Duodenal mucosa (tissue), 2 donors: ENCODE measurements at regions not wholly inside any gene's neighbourhood (a gene's known extent, or its start where the extent isn't known, plus 50 kb on each side); places are given as distances from the start of the nearest gene placed in this dataset.

Experiments
- H3K27ac ChIP-seq: one replicate; pipeline ENCODE4 v1.7.0; 2013; ENCODE audit warnings: low read depth, low read length
- H3K27me3 ChIP-seq, 2 donors: one replicate each; pipeline ENCODE4 v1.7.0; 2013; ENCODE audit warnings: low read length in 2 of 2, control low read depth in 1 of 2; ENCODE audit not compliant: insufficient read depth in 2 of 2, control insufficient read depth in 1 of 2
- H3K36me3 ChIP-seq, 2 donors: one replicate each; pipeline ENCODE4 v1.7.0; 2013; ENCODE audit warnings: low read length in 2 of 2, control low read depth in 1 of 2; ENCODE audit not compliant: insufficient read depth in 2 of 2, control insufficient read depth in 1 of 2
- H3K4me1 ChIP-seq, 2 donors: one replicate each; pipeline ENCODE4 v1.7.0; 2013; ENCODE audit warnings: low read length in 2 of 2, control low read depth in 1 of 2; ENCODE audit not compliant: insufficient read depth in 2 of 2, control insufficient read depth in 1 of 2
- H3K4me3 ChIP-seq, 2 donors: one replicate each; pipeline ENCODE4 v1.7.0; 2013; ENCODE audit warnings: low read length in 2 of 2, low read depth in 1 of 2
- H3K9ac ChIP-seq, 2 donors: one replicate each; pipeline ENCODE4 v1.7.0; 2013; ENCODE audit warnings: low read length in 2 of 2, low read depth in 1 of 2
- H3K9me3 ChIP-seq, 2 donors: one replicate each; pipeline ENCODE4 v1.7.0; 2013; ENCODE audit warnings: low read length in 2 of 2, control low read depth in 1 of 2; ENCODE audit not compliant: control insufficient read depth in 1 of 2

DNA sequence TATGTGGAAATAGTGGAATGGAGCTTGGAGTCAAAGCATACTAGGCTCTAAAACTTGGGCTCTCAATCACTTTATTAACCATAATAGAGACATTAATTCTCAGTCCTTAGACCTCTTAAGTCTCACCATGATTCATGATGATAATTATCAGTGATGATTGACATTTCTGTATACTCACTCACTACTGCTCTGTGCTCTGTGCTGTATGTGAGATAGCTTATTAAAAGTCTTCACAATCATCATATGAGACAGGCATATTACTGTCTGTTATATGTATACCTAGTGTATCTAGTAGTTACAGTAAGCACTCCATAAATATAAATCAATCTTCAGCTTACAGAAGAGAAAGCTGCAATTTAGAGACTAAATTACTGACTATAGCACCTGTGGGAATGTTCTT, 236.0 kb upstream of the JAG1 start:
- H3K27ac ChIP-seq: no peak overlapping the region
- H3K36me3 ChIP-seq: no peaks in the 10 kb centered on the region
- no peaks in the 10 kb centered on the region for H3K4me1 ChIP-seq
- no peak overlapping the region for H3K4me3 ChIP-seq
- H3K9ac ChIP-seq: no peak overlapping the region
- H3K9me3 ChIP-seq: peaks cover 0 to 5% of the 10 kb centered on the region in 2 donors
- no peaks in the 10 kb centered on the region for H3K27me3 ChIP-seq

- no peaks in the 10 kb centered on the region for H3K27me3 ChIP-seq
- no peaks in the 10 kb centered on the region for H3K4me1 ChIP-seq
- H3K27ac ChIP-seq: no peak overlapping the region
- no peak overlapping the region for H3K4me3 ChIP-seq
- H3K9ac ChIP-seq: no peak overlapping the region
- no peaks in the 10 kb centered on the region for H3K36me3 ChIP-seq
- H3K9me3 ChIP-seq: peaks cover 0 to 5% of the 10 kb centered on the region in 2 donors
Observed at GRCh38 chr20:10910535-10911178, 236.9 kb upstream of the JAG1 start.

DNA sequence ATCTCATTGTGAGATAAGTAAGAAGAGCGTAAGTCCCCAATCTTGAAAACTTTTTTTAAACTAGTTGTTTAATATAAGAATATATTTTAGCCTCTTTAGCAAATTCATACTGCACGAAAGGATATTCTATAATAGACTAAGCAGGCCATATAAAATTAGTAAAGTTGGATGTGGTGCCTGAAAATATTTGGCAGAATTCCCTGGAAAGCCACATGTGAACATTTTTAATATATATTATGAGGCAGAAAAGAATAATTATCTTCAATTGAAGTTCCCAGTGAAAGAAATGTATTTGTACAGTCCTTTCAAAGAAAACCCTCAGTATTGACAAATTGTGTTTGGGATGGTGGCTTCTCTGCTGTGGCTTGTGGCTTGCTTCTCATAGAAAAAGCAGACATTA, 237.5 kb upstream of the JAG1 start:
- no peaks in the 10 kb centered on the region for H3K27me3 ChIP-seq
- no peak overlapping the region for H3K27ac ChIP-seq

DNA sequence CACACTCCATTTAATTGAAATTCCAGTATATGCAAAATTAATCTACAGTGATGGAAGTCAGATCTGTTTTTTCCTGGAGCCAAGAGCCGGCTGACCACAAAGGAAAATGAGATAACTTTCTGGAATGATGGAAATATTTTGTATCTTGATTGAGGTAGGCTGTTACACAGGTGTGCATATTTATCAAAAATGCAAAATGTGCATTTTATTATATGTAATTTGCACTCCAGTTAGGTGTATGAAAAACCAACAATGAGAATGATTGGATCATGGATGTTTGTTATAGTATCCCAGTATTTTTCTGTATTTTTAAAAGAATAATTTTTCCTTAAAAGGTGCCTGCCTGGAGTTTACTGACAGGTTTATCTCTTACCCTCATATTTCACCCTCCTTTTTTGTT, 242.0 kb upstream of the JAG1 start:
- H3K9me3 ChIP-seq: peaks cover 0 to 5% of the 10 kb centered on the region in 2 donors
- no peak overlapping the region for H3K27ac ChIP-seq
- H3K4me1 ChIP-seq: no peaks in the 10 kb centered on the region
- no peaks in the 10 kb centered on the region for H3K27me3 ChIP-seq
- no peaks in the 10 kb centered on the region for H3K36me3 ChIP-seq
- H3K9ac ChIP-seq: no peak overlapping the region
- H3K4me3 ChIP-seq: no peak overlapping the region

More for the DNA sequence above, 237.5 kb upstream of the JAG1 start:
- no peak overlapping the region for H3K9ac ChIP-seq
- H3K9me3 ChIP-seq: peaks cover 0 to 5% of the 10 kb centered on the region in 2 donors
- H3K4me1 ChIP-seq: no peaks in the 10 kb centered on the region
- no peaks in the 10 kb centered on the region for H3K36me3 ChIP-seq
- no peak overlapping the region for H3K4me3 ChIP-seq

DNA sequence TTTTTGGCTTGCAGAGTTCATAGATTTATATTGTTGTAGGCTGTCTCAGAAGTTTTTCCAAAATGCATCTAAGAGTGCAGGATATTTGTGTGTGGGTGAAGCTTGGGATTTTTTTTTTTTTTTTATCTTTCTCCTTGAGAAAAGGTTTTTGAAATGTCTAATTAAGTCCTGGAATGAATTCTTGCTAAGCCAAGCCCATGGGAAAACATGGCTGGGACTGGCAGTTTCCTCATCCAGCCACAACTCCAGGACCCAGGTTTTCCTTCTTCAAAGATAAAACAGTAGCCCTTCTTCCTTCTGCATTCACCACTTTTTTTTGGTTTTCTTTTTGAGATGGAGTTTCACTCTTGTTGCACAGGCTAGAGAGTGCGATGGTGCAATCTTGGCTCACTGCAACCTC, 242.5 kb upstream of the JAG1 start:
- H3K9ac ChIP-seq: no peak overlapping the region
- H3K4me3 ChIP-seq: no peak overlapping the region
- H3K27me3 ChIP-seq: no peaks in the 10 kb centered on the region
- H3K36me3 ChIP-seq: no peaks in the 10 kb centered on the region
- no peaks in the 10 kb centered on the region for H3K4me1 ChIP-seq
- peaks cover 0 to 5% of the 10 kb centered on the region in 2 donors for H3K9me3 ChIP-seq
- no peak overlapping the region for H3K27ac ChIP-seq

DNA sequence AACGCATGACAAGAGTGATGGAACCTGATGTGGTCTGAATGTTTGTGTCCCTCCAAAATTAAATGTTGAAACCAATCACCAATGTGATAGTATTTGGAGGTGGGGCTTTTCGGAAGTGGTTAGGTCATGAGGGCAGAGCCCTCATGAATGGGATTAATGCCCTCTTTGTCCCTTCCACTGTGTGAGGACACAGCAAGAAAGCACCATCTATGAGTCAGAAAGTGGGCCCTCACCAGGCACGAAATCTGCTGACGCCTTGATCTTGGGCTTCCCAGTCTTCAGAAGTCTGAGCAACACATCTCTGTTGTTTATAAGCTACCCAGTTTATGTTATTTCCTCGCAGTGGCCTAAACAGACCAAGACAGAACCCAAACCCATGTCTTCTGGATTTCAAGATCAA, 244.0 kb upstream of the JAG1 start:
- H3K27me3 ChIP-seq: no peaks in the 10 kb centered on the region
- H3K9me3 ChIP-seq: peaks cover 0 to 3% of the 10 kb centered on the region in 2 donors
- H3K36me3 ChIP-seq: no peaks in the 10 kb centered on the region
- H3K4me3 ChIP-seq: no peak overlapping the region
- H3K27ac ChIP-seq: no peak overlapping the region
- H3K9ac ChIP-seq: no peak overlapping the region
- no peaks in the 10 kb centered on the region for H3K4me1 ChIP-seq

DNA sequence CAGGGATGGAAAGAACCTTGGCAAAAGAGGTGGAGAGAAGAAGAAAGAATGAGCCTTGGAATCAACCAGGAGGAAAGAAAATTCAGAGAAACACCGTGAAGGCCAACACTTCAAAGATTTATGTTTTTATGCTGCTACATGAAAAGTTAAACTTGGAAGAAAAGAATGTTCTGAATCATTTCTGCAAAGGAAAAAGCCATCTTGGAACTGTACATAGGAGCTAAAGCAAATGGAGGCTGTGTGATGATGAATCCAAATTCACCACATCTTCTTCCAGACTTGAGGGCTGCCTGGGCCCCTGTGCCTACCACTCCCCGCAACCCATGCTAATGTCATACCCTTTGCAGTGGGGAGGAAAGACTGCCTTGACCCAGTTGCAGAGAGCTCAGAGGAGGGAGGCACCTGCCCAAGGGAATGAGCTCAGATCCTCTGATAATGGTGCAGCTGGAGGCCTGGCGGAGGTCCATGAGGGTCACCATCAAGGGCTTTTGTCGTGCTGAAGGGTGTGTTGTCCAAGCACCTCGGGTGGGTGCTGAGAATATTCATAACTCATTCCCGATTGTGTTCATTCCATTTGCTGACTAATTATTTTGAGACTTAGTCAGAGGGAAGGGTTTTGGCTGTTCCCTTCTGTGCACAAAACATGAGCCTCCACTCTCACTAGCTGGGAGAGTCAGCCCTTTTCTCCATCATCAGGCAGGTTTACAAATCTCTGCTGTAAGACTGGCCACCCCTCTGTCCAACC, 245.8 kb upstream of the JAG1 start:
- no peaks in the 10 kb centered on the region for H3K9me3 ChIP-seq
- H3K4me3 ChIP-seq: no peak overlapping the region
- no peaks in the 10 kb centered on the region for H3K27me3 ChIP-seq
- H3K27ac ChIP-seq: no peak overlapping the region
- H3K9ac ChIP-seq: no peak overlapping the region
- H3K36me3 ChIP-seq: no peaks in the 10 kb centered on the region
- H3K4me1 ChIP-seq: no peaks in the 10 kb centered on the region

DNA sequence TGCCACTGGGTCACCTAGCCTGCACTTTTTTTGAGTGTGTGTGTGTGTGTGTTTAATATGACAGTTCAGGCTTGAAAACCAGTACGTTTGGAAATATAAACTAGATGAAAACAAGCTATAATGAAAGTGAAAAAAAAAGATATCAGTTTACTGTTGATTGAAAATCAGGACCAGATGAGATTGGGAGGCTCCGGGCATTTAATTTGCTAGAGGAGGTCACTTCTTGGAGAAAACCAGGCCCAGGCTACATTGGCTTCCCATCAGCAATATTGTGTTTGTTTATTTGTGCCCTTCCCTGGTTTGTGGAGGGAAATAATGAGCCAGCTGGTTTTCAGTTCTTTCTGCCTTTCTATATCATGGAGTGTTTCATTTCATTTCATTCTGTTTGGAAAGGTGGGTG, 246.6 kb upstream of the JAG1 start:
- no peaks in the 10 kb centered on the region for H3K9me3 ChIP-seq
- H3K4me1 ChIP-seq: no peaks in the 10 kb centered on the region
- no peak overlapping the region for H3K4me3 ChIP-seq
- no peaks in the 10 kb centered on the region for H3K36me3 ChIP-seq
- no peaks in the 10 kb centered on the region for H3K27me3 ChIP-seq
- H3K27ac ChIP-seq: no peak overlapping the region
- H3K9ac ChIP-seq: no peak overlapping the region

DNA sequence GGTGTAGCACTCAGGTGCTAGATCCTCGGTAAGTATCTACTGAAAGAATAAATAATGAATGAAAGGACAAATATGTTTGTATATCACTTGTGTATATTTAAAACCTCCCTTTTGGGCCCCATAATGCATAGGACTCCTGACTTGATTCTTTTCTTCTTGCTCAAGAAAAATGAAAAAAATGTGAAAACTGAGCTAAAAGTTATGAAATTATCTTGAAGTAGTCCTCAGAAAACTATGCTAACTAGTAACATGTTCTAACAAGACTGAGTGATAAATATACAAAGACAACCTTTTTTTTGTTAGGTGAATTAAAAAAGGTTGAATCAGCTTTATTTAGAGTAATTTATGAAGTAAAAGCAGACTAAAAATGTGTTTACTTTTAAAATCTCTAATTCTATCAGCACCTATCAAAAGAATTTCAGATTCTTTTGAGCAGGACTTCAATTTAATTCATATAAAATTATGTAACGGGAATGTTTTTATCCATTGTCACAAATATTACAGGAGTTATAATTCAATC, 247.8 kb upstream of the JAG1 start:
- no peaks in the 10 kb centered on the region for H3K9me3 ChIP-seq
- no peak overlapping the region for H3K4me3 ChIP-seq
- no peaks in the 10 kb centered on the region for H3K4me1 ChIP-seq
- no peak overlapping the region for H3K27ac ChIP-seq
- no peaks in the 10 kb centered on the region for H3K36me3 ChIP-seq
- H3K9ac ChIP-seq: no peak overlapping the region
- H3K27me3 ChIP-seq: no peaks in the 10 kb centered on the region

DNA sequence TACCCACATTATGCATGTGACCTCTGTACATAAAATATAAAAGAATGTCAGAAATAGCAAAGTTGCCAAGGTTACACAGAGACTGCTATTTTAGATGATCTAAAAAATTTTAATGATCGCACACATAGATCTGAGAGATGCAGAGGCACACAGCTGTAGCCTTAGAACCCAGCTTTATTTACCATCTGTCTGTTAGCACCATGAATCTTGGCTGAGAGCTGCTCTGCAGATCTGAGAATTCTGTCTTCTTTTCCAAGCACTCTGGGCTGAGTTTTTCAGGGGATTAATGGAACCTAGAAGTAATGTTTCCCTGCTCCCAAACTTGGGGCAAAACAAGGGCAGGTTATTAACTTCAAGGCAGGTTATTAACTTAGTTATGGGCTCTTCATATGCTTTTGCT, 248.7 kb upstream of the JAG1 start:
- H3K27me3 ChIP-seq: no peaks in the 10 kb centered on the region
- no peaks in the 10 kb centered on the region for H3K4me1 ChIP-seq
- no peak overlapping the region for H3K9ac ChIP-seq
- no peak overlapping the region for H3K27ac ChIP-seq
- H3K4me3 ChIP-seq: no peak overlapping the region
- no peaks in the 10 kb centered on the region for H3K36me3 ChIP-seq
- H3K9me3 ChIP-seq: no peaks in the 10 kb centered on the region
